Breast epithelium (tissue), 3 donors: ENCODE measurements at regions not wholly inside any gene's neighbourhood (a gene's known extent, or its start where the extent isn't known, plus 50 kb on each side); places are given as distances from the start of the nearest gene placed in this dataset.

Source experiments
- CTCF ChIP-seq, 3 donors: fragments of 450-650 bp; IDR thresholded peaks; one replicate each; pipeline ENCODE4 v1.5.1; 2016 to 2017; ENCODE audit warnings: antibody characterized with exemption in 3 of 3, mild to moderate bottlenecking in 3 of 3, moderate library complexity in 3 of 3
- POLR2A ChIP-seq: fragments of 450-650 bp; IDR thresholded peaks from one replicate; pipeline ENCODE4 v1.6.1; 2016; ENCODE audit warnings: antibody characterized with exemption, mild to moderate bottlenecking, moderate library complexity

- TF ChIP-seq CTCF (IDR thresholded peaks at IDR 0.05): no peak
- no peak for TF ChIP-seq POLR2A
These were observed 63.9 kb upstream of the PICALM start for GRCh38 chr11:86132667-86133249.
